RCC 7860 (cell line): ENCODE measurements at regions not wholly inside any gene's neighbourhood (a gene's known extent, or its start where the extent isn't known, plus 50 kb on each side); places are given as distances from the start of the nearest gene placed in this dataset.

Experiments
- DNase-seq: peaks from one replicate; pipeline ENCODE4 v3.0.0-alpha.2; 2015; ENCODE audit warnings: low spot score
- FAIRE-seq: peaks from 2 replicates; lab custom pipeline; 2012; peaks lifted over from hg19 to GRCh38; lab: Jason Lieb, UNC

DNA sequence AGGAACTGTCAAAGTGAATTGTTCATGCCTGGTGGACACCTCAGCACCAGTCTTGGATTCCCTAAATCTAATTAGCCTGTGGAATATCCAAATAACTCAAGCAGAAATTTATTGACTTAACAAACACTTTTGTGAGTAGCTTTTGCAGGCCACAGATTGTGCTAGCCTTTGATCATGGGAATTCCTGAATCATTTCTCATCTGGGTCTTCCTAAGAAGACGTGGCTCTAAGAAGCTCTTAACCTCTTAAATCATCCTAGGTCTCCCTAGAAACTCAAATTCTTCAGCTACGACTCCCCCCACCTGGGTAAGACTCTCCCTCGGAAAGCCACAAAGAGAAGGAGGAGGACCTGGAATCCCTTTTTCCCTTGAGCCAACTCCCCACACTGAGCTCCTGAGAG lies 53.8 kb upstream of the PSEN2 start:
- DNase-seq (peak; percentile 91), FAIRE-seq (no peak)

DNA sequence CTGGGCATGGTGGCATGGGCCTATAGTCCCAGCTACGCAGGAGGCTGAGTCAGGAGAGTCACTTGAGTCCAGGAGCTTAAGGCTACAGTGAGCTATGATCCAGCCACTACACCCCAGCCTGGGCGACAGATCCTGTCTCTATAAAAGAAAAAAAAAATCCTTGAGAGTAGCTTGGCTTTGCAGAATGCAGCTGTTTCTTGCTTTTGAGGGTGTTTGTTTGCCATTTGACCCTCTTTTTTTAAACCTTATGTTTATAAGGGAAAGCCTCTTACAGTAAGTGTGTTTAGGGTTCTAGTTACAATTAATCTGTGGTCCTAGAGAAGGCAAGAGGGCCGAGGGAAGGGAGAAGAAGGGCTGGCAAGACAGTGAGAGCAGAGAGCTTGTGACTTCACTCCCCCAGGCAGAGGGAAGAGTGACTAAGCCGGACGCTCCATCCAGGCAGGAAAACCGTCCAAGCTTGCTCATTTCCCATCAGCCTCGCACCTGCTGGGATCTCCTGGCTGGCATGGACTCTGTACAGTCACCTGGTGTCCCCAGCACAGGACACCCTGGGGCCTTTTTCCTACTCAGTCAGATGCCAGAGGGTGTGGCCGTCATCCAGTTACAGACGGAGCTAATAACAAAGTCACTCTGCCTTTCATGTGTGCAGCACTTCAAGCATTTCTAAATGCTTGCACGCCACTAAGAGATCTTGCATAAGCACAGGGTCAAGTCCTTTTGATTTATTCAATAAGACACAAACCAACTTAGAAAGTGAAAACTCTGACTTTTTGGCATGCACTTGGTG lies 55.5 kb upstream of the PSEN2 start:
- FAIRE-seq: peak; percentile 75
- DNase-seq: peak; percentile 83

DNA sequence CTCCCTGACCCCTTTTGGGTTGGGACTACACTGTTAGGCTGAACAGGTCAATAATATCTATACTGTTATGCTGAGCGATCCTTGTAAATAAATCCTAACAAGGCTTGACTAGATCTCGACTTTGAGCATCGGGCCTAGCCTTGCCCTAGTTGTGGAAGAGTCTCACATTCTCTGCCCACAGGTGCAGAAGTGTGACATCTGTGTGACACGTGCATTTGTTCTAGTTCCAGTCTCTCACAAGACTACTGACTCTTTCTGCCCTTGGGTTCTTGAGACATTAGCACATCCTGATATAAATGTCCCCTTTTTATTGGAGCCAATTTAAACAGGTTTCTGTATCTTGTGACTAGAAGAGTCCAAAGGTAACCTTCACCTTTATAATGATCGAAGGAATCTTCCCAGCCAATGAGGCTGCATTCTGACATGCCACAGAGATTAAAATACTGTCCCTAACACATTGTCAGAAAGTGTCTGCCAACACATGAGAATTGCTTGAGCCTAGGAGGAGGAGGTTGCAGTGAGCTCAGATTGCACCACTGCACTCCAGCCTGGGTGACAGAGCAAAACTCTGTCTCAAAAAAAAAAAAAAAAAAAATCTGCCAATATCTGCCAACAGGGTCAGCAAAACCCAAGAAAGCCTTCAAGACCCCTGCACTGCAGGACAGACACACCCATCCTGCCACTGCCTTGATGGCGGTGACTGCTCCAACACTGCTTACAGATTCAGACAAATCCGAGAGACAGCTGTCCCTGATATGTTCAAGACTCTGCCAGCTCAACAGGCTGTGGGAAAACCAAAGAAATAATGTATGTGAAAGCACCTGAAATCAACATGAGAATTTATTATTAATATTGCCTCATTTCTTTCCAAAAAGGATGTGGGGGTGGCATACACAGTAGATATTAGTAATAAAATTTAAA lies 56.5 kb upstream of the PSEN2 start:
- FAIRE-seq: no peak
- no peak for DNase-seq

DNA sequence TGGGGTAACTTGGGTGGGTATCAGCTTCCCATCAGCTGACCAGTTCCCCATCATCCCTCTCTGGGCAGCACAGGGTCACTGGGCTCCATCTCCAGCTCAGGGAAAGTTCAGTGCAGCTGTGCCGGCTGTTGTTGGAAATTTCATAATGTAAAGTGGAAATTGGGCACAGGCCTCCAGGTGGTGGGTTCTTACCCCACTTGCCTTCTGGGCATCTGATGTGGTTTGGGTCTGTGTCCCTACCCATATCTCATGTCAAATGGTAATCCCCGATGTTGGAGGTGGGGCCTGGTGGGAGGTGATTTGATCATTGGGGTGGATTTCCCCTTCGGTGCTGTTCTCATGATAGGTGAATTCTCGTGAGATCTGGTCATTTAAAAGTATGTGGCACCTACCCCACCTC lies 59.7 kb upstream of the PSEN2 start:
- FAIRE-seq: no peak
- DNase-seq: no peak

DNA sequence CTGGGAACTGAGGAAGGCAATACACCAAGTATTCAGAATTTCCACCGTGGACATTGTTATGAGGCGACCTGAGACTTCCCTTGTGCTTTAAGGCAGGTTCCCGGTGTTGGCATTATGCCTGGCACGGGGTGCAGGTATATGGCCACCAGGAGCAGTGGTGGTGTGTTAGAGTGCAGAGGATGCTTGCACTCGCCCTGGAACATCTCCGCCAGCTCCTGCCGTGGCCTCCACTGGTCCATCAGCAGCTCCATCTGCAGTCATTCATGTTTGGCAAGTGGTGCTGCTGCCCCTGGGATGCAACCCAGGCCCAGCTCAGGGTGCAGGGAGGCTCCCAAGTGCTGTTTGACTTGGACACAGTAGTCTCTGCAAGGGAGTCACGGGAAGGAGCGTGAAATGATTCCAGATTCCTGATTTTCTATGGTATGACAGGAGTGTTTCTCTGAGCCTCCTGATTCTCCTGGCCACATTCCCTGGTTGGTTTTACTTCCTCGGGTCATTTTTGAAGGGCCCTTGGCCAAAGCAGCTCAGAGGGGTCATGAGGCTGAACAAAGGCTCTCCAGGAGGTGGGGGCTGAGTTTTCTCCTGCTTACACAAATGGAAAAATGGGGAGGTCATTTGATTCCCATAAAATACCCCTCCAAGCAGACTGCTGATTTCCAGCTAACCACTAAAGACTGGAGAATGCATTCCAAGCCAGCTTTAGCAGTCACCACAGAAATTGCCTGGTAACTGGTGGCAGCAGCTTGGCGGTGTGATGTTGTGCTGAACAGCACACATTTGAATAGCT lies 60.4 kb upstream of the PSEN2 start:
- FAIRE-seq: no peak
- no peak for DNase-seq

DNA sequence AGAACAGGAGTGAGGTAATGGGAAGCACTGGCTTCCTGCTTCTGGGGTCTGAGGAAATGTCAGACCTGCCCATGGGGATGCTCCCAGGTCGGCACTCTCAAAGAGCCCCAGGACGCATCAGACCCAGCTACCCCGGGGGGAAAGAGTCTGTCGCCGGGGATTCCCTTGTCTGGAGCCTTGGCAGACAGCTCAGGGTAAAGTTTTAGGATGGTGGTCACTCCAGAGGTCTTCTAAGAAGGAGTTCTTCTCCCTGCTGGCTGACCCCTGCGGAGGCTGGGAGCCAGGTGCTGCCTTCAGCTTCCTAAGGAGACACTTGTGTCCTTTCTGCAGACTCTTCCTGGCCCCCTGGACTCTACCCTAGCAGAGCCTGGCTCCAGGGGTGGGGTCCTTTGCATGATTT lies 61.9 kb upstream of the PSEN2 start:
- no peak for FAIRE-seq
- DNase-seq: no peak

DNA sequence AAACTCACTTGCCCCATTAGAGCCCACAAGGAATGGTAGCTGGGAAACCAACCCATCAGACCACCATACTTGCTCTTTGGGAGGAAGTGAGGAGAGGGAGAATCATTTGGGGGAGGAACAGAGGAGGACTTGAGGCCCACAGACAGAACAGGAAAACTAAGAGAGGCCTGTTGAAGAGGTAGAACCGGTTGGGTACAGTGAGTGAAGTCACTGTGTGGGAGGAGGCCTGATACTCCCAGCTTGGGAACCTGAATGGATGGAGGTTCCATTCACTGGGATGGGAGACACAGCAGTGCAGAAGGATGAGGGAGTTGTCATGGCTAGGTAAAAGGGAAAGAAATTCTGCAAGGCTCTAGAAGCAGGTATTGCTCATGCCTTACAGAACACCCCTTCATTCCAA lies 63.4 kb upstream of the PSEN2 start:
- no peak for DNase-seq
- no peak for FAIRE-seq

DNA sequence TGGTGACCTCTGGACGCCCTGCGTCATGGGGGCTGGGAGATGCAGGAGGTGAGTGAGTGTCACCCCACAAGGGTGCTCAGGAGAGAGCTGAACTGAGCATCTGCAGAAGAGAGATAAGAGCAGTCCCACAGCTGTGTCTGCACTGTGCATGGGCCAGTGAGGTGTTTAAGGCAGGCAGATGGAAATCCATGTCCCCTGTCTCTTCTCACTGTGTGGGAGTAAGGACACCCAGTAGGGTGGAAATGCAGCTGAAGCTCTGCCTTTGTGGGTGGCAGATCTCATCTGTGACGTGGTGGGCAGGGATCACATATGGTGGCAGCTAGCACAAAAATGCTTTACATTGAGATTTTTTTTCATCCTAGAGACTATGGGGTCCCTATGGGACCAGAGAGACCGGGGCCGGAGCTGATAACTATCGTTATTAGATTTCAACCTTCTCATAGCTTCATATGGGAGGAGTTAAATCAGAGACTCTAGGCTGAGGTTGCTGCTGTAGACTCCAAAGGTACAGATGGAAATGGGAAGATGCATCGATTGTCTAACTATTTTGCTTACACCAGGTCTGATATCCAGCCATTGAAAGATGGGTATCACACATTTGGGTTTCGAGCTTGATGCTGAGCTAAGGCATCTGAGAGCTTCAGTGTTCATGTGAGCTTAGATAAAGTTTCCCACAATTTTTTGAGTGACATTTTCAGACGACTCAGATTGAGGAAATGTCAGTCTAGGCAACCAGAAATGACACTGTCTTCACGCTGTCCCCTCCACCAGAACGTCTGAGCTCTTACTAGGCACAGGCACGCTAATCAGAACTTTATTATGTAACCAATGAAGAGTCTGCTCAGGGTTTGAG lies 65.3 kb upstream of the PSEN2 start:
- FAIRE-seq (no peak), DNase-seq (no peak)

DNA sequence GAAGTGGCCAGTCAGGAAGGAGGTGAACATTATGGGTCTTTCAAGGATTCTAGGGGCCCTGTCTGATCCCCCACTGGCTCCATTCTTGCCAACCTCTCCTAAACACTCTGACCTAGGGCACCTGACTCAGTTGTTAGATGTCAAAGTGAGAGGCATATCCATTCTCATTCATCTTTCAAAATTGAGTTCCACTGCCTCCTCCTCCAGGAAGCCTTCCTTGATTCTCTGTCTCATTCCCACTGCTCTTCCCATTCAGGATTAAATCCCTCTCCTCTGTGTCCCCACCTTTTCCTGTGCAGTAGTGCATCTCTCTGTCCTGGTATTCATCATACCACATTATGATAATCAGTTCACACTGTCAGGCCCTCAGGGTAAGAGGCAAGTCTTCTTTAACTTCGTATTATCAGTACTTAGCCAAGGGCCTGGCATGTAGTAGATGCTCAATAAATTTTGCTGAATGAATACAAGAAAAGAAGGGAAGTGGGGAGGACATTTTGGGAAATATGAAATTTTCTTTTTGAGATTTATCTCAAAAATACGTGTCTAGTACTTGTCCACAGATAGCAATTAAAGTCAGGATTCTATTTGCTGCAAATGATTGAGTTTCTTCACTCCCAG lies 61.8 kb upstream of the ITPKB start:
- FAIRE-seq (no peak), DNase-seq (no peak)

DNA sequence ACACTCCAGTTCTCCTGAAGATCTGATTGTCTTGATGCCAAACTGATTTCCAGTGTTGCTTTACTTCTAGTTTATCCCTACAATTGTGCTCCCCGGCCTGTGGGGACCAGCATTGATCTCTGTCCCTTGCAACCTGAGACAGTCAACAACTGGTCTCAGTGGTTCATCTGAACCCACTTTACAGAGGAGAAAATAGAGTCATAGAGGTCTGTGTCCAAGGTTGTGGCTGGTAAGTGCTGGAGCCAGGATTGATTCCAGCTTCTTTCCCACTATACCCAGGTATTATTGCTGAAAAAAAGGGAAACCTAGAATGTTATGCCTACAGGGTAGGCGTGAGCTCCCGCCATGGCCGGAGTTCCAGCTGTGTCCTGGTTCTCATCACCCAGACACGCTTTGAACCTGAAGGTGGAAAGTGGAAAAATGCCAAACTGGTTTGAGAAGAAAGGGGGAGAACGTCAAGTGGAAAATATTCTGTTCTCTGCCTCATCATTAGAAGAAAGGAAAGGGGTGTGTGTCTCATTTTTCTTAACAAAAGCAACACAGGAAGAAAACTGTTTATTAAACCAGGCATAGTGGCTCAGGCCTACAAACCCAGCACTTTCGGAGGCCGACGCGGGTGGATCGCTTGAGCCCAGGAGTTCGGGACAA lies 60.7 kb upstream of the ITPKB start:
- DNase-seq: no peak
- FAIRE-seq: no peak

DNA sequence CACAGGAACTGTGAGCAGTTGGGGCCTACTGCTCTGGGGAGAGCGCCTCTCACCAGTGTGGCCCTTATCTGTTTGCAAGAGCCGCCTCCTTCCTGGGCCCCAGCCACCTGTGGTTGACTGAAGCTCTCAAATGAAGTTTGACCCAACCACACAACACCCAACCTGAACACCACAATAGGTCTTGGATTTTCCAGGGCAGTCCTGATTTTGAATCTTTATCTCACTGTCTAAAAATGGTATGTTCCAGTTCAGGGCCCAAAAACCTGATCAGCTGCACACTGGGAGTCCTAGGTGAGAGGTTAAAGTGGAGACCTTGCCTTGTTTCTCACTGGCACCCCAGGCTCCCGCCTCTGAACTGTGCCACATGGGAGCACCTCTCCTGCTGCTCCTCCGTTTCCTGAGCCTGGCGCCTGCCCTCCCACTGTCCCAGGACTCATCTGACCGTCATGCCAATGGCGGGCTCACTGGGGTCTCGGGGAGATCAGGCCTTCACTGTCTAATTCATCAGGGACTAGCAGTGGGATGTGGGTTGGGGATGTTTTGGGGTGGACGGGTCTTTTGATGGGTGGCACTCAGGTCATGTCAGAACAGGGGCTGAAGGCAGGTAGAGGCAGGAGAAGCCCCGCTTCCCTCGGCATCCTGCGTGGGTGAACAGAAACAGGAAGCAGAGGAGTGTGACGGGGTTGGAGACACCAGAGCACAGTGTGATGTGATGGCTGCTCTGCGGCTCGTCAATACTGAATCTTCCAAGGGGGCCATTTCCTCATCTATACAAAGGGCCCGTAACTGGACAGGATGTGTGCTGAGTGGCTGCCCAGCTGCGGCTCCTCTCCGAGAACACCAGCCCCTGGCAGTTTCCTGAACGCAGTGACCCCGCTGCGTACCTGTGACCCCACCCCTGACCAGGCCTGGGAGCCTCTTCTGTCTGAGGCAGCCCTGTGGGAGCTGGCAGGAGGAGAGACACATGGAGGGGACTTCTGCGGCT lies 59.6 kb upstream of the ITPKB start:
- no peak for DNase-seq
- no peak for FAIRE-seq

DNA sequence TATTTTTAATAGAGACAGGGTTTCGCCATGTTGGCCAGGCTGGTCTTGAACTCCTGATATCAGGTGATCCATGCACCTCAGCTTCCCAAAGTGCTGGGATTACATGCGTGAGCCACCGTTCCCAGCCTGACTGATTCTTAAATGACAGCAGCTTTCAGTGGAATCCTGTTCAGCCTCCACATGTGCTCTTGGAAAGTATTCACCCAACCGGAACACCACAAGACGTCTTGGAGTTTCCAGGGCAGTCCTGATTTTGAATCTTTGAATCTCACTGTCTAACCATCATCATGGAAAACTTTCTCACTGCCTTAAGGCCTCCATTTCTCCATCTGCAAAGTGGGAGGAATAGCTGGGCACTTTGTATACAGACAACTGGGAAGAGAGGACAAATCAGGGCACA lies 58.1 kb upstream of the ITPKB start:
- no peak for FAIRE-seq

DNA sequence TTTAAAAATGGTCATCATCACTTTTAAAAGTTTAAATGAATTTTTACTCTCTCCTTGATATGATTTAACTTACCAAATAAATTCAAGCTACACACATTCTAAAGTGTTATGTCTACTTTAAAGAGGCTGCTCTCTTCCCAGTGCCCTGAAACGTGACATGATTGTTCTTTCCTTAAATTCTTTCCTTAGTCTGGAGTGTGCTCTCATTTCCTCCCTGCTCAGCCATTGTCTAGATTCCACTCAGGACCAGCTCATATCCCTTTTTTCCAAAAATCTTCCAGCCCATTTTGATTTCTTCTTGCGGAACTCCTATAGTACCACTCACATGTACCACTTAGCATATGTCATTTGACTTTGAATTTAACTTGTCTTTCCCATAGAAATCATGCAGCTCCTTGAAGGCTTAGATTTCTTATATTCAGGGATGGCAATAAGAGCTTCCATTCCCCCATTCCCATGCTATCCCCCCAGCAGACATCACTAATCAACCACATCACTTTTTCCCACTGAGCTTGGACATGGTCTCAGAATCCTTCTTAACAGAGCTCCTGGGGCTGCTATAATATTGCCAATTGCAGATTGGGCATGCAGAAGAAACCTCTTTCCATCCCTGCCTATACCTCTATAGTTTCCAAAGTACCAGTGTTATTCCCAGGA lies 54.7 kb upstream of the ITPKB start:
- FAIRE-seq (no peak), DNase-seq (no peak)

More for the DNA sequence above, 58.1 kb upstream of the ITPKB start:
- peak; percentile 27 for DNase-seq

DNA sequence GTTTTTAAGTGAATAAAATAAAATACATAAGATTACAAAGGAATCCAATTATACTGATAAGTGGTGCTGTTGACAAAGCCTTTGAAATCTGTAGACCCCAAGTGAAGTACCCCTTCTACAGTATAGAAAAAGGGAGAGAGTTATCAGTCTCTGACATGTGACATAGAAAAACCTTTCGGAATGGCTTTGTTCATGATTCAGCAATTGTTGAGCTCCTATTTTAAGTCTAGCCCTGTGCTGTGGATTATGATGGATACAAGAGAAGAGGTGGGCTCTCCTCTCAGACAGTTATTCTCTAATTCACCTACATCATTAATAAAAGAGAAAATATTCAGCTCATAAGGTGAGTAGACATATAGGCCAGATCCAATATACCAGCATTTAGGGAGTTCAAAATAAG lies 53.3 kb upstream of the ITPKB start:
- no peak for FAIRE-seq
- no peak for DNase-seq

DNA sequence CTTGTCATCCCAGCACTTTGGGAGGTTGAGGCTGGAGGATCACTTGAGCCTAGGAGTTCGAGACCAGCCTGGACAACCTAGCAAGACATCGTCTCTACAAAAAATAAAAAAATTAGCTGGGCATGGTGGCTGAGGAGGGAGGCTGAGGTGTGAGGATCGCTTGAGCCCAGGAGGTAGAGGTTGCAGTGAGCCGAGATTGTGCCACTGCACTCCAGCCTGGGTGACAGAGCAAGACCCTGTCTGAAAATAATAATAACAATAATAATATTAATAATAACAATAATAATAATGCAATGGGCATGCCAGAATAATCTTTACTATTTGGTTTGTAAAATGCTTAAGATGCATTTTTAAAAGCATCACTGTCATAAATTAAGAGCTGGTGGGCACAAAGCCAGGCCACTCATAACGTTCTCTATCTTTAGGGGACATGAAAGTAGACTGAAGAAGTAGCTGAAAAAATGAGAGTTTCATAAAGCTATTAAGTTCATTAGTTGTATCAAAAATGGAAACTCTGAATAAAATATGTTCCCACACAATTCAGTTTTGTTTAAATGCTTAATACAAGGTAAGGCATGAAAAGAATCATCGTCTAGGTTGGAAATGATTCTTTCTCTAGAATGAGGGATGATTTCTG lies 51.6 kb upstream of the ITPKB start:
- FAIRE-seq: no peak

DNA sequence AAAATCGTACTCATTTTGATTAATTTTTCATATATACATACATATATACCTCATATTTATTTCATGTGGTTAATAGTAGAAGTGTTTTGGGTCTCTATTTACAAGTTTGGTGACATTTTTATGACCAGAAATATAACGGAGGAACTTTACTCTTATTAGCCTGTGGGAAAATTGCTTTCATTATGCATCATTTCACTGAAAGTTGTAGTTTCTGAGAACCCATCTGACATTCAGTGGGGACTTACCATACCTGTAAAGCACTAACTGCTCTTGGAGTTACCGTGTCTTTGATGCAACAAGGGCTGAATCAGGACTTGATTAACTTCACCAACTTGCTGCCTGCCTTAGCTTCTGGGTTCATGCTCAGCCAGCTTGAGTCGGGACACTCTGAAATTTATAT lies 49.9 kb upstream of the ITPKB start:
- FAIRE-seq (no peak), DNase-seq (no peak)

More for the DNA sequence above, 51.6 kb upstream of the ITPKB start:
- no peak for DNase-seq
